ENCODE measurements at regions not wholly inside any gene's neighbourhood (a gene's known extent, or its start where the extent isn't known, plus 50 kb on each side); places are given as distances from the start of the nearest gene placed in this dataset.

GRCh38 chr1:218034468-218034867 is 250.6 kb upstream of the RRP15 start:
- Histone ChIP-seq H3K9ac (ENCODE audit: low read depth in 1 of 2, low read length in 2 of 2) (no peak overlapping the region), H3K4me3 (ENCODE audit: low read depth in 1 of 3, low read length in 3 of 3) (no peak overlapping the region), H3K4me1 (ENCODE audit: control insufficient read depth in 4 of 4, insufficient read depth in 4 of 4, low read length in 3 of 4) (no peaks in the 10 kb centered on the region), H3K36me3 (ENCODE audit: control insufficient read depth in 4 of 4, insufficient read depth in 3 of 4, low read depth in 1 of 4, low read length in 3 of 4) (no peaks in the 10 kb centered on the region), H3K27me3 (ENCODE audit: control insufficient read depth in 4 of 4, insufficient read depth in 4 of 4, low read length in 3 of 4) (no peaks in the 10 kb centered on the region), H3K27ac (ENCODE audit: low read depth in 1 of 2, low read length in 2 of 2) (no peak overlapping the region), H3K9me3 (ENCODE audit: control insufficient read depth in 4 of 4, low read length in 3 of 4) (no peaks in the 10 kb centered on the region)
- no peak for DNase-seq (ENCODE audit: low spot score)
- WGBS, result 51% methylated on average over 7 of the region's 7 CpGs
- TF ChIP-seq JUND (IDR thresholded peaks at IDR 0.05) (no peak), YY1 (IDR thresholded peaks at IDR 0.05) (no peak), ZBTB33 (IDR thresholded peaks at IDR 0.05) (no peak), FOXA1 (IDR thresholded peaks at IDR 0.05) (no peak)

GRCh38 chr1:218048828-218049420 is 236.2 kb upstream of the RRP15 start:
- no peak for DNase-seq (ENCODE audit: low spot score)
- Histone ChIP-seq H3K4me3 (ENCODE audit: low read depth in 1 of 3, low read length in 3 of 3) (no peak overlapping the region), H3K36me3 (ENCODE audit: control insufficient read depth in 4 of 4, insufficient read depth in 3 of 4, low read depth in 1 of 4, low read length in 3 of 4) (no peaks in the 10 kb centered on the region), H3K27me3 (ENCODE audit: control insufficient read depth in 4 of 4, insufficient read depth in 4 of 4, low read length in 3 of 4) (no peaks in the 10 kb centered on the region), H3K9me3 (ENCODE audit: control insufficient read depth in 4 of 4, low read length in 3 of 4) (no peaks in the 10 kb centered on the region), H3K4me1 (ENCODE audit: control insufficient read depth in 4 of 4, insufficient read depth in 4 of 4, low read length in 3 of 4) (no peaks in the 10 kb centered on the region), H3K9ac (ENCODE audit: low read depth in 1 of 2, low read length in 2 of 2) (no peak overlapping the region), H3K27ac (ENCODE audit: low read depth in 1 of 2, low read length in 2 of 2) (no peak overlapping the region)
- TF ChIP-seq HNF4G (IDR thresholded peaks at IDR 0.05), result no peak
- TF ChIP-seq CTCF (IDR thresholded peaks at IDR 0.05; ENCODE audit: low read depth, low read length, missing input control), result no peak
- no peak for TF ChIP-seq NR2F2 (IDR thresholded peaks at IDR 0.05)
- no peak for TF ChIP-seq RAD21 (IDR thresholded peaks at IDR 0.05)
- TF ChIP-seq TAF1 (conservative IDR thresholded peaks at IDR 0.05), result no peak
- no peak for TF ChIP-seq EGR1 (IDR thresholded peaks at IDR 0.05; ENCODE audit: low read depth in 2 of 2)
- TF ChIP-seq GABPA (IDR thresholded peaks at IDR 0.05 in 1 of 2, conservative IDR thresholded peaks at IDR 0.05 in 1 of 2), result no peak
- no peak for TF ChIP-seq REST (IDR thresholded peaks at IDR 0.05)
- no peak for TF ChIP-seq FOXA2 (IDR thresholded peaks at IDR 0.05)
- no peak for TF ChIP-seq ATF3 (IDR thresholded peaks at IDR 0.05)
- TF ChIP-seq ZBTB33 (IDR thresholded peaks at IDR 0.05), result no peak
- no peak for TF ChIP-seq FOXA1 (IDR thresholded peaks at IDR 0.05)
- TF ChIP-seq HNF4A (conservative IDR thresholded peaks at IDR 0.05), result no peak
- no peak for TF ChIP-seq RXRA (IDR thresholded peaks at IDR 0.05)
- TF ChIP-seq YY1 (IDR thresholded peaks at IDR 0.05), result no peak
- no peak for TF ChIP-seq MAX (IDR thresholded peaks at IDR 0.05)
- 48% methylated on average over 1 of the region's 1 CpG for WGBS

Data from liver (tissue), 8 donors.